ENCODE measurements at regions not wholly inside any gene's neighbourhood (a gene's known extent, or its start where the extent isn't known, plus 50 kb on each side); places are given as distances from the start of the nearest gene placed in this dataset.
"Not testable (repeated sequence)": the region's sequence is repeated elsewhere in the genome, so short reads cannot be mapped to it uniquely, and the experiment has no call there.

DNA sequence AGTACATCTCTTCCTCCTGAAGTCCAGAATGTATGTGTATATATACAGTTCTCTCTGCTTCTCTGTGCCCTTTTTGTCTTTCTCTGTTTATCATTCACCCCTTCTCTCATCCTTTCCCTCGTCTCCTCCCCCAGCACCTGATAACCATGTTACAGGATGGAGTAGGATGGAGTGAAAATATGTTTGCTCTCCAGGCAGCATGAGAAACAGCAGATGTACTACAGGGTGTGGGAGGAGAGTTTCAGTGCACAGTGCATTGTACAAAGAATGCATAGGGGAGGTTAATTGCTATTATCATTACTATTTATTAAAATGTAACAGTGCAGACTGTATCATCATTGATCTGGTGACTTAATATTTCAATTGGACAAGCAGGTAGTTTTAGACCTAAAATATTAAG, 104.5 kb downstream of the MFAP3L start:
- Histone ChIP-seq H3K9me3 (ENCODE audit: control insufficient read depth, insufficient read depth, low read depth, low read length) (no peaks in the 10 kb centered on the region), H3K27ac (ENCODE audit: insufficient read depth, low read length) (no peak overlapping the region), H3K27me3 (ENCODE audit: control insufficient read depth, insufficient read depth, low read length) (no peaks in the 10 kb centered on the region), H3K4me3 (replicated peaks in 1 of 4; ENCODE audit: control extremely low read depth in 1 of 4, insufficient read depth in 1 of 4, low read depth in 3 of 4, low read length in 4 of 4) (no peak overlapping the region), H3K9ac (ENCODE audit: insufficient read depth, low read length) (no peak overlapping the region), H3K79me2 (ENCODE audit: control insufficient read depth, insufficient read depth, low read length) (no peaks in the 10 kb centered on the region), H3K36me3 (ENCODE audit: control insufficient read depth, insufficient read depth, low read length) (no peaks in the 10 kb centered on the region), H2AFZ (ENCODE audit: low read length) (no peak overlapping the region), H4K20me1 (ENCODE audit: control insufficient read depth, extremely low read depth, insufficient read depth, low read length) (no peaks in the 10 kb centered on the region), H3K4me2 (ENCODE audit: extremely low read depth, insufficient read depth, low read length) (no peak overlapping the region), H3K4me1 (ENCODE audit: control insufficient read depth, extremely low read depth, insufficient read depth, low read length) (no peaks in the 10 kb centered on the region)
- no peak for DNase-seq (ENCODE audit: low read depth in 2 of 2)
- no peak for TF ChIP-seq EZH2 (IDR thresholded peaks at IDR 0.05; ENCODE audit: low read length, missing control alignments)
- no peak for TF ChIP-seq CTCF (conservative IDR thresholded peaks at IDR 0.05 in 1 of 2, IDR thresholded peaks at IDR 0.05 in 1 of 2; ENCODE audit: low read depth in 1 of 2, low read length in 2 of 2)

DNA sequence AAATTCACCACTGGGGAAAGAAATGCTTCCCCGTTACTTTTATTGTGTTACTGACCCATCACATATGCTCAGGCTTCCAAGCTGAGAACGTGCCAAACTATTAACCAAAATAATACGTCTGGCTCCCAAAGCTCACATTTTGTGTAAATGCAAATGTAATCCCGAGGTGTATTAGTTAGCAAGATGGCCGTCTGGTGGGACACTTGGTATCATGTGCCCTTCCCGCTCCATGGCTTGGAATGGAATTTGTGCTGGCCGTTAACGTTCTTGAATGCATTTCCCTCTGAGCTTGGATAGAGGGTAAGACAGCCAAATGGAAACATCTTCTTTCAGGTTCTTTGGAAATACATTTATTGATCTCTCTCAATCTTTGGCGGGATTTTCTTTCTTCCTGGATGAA, 105.0 kb downstream of the MFAP3L start:
- no peak overlapping the region for H3K4me2 ChIP-seq (ENCODE audit: extremely low read depth, insufficient read depth, low read length)
- no peaks in the 10 kb centered on the region for H3K9me3 ChIP-seq (ENCODE audit: control insufficient read depth, insufficient read depth, low read depth, low read length)
- no peaks in the 10 kb centered on the region for H4K20me1 ChIP-seq (ENCODE audit: control insufficient read depth, extremely low read depth, insufficient read depth, low read length)
- H3K4me1 ChIP-seq (ENCODE audit: control insufficient read depth, extremely low read depth, insufficient read depth, low read length) = no peaks in the 10 kb centered on the region
- no peak overlapping the region for H2AFZ ChIP-seq (ENCODE audit: low read length)
- H3K27ac ChIP-seq (ENCODE audit: insufficient read depth, low read length) = no peak overlapping the region
- no peak overlapping the region for H3K9ac ChIP-seq (ENCODE audit: insufficient read depth, low read length)
- no peaks in the 10 kb centered on the region for H3K27me3 ChIP-seq (ENCODE audit: control insufficient read depth, insufficient read depth, low read length)
- no peaks in the 10 kb centered on the region for H3K36me3 ChIP-seq (ENCODE audit: control insufficient read depth, insufficient read depth, low read length)
- H3K79me2 ChIP-seq (ENCODE audit: control insufficient read depth, insufficient read depth, low read length) = no peaks in the 10 kb centered on the region
- H3K4me3 ChIP-seq (replicated peaks in 1 of 4; ENCODE audit: control extremely low read depth in 1 of 4, insufficient read depth in 1 of 4, low read depth in 3 of 4, low read length in 4 of 4) = no peak overlapping the region
- TF ChIP-seq CTCF (conservative IDR thresholded peaks at IDR 0.05 in 1 of 2, IDR thresholded peaks at IDR 0.05 in 1 of 2; ENCODE audit: low read depth in 1 of 2, low read length in 2 of 2) = no peak
- no peak for TF ChIP-seq EZH2 (IDR thresholded peaks at IDR 0.05; ENCODE audit: low read length, missing control alignments)
- no peak for DNase-seq (ENCODE audit: low read depth in 2 of 2)

DNA sequence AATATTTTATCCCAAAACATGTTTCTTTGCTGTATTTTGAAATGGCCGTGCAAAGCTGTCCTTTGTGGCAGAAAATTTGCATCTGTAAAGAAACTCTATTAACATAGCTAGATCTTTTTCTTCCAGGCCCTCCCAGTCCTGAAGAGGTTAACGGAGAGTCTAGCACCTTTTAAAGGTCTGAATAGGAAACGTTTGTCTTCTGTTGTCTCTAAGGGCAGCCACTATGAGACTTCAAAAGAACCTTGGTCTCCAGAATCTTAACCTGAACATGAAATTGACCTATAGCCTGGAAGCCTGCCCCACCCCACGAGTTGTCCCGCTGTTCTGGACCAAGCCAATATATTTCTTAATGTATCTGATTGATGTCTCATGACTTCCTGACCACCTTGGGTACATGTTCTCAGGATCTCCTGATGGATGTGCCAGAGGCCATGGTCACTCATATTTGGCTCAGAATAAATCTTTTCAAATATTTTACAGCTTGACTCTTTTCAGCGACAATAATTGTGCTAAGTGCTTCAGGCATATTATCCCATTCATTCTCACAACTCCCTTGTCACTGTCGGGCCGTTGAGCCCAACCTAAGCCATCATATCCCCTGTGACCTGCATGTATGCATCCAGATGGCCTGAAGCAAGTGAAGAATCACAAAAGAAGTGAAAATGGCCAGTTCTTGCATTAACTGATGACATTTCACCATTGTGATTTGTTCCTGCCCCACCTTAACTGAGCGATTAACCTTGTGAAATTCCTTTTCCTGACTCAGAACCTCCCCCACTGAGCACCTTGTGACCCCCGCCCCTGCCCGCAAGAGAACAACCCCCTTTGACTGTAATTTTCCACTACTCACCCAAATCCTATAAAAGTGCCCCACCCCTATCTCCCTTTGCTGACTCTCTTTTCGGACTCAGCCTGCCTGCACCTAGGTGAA, 106.7 kb downstream of the MFAP3L start:
- H4K20me1 ChIP-seq (ENCODE audit: control insufficient read depth, extremely low read depth, insufficient read depth, low read length); H3K27me3 ChIP-seq (ENCODE audit: control insufficient read depth, insufficient read depth, low read length); H3K79me2 ChIP-seq (ENCODE audit: control insufficient read depth, insufficient read depth, low read length); H2AFZ ChIP-seq (ENCODE audit: low read length); DNase-seq (ENCODE audit: low read depth in 2 of 2); H3K4me3 ChIP-seq (replicated peaks in 1 of 4; ENCODE audit: control extremely low read depth in 1 of 4, insufficient read depth in 1 of 4, low read depth in 3 of 4, low read length in 4 of 4); H3K4me1 ChIP-seq (ENCODE audit: control insufficient read depth, extremely low read depth, insufficient read depth, low read length); H3K36me3 ChIP-seq (ENCODE audit: control insufficient read depth, insufficient read depth, low read length); H3K9me3 ChIP-seq (ENCODE audit: control insufficient read depth, insufficient read depth, low read depth, low read length); H3K9ac ChIP-seq (ENCODE audit: insufficient read depth, low read length); H3K4me2 ChIP-seq (ENCODE audit: extremely low read depth, insufficient read depth, low read length); H3K27ac ChIP-seq (ENCODE audit: insufficient read depth, low read length): not testable (repeated sequence)

Measured in fibroblast of lung (primary cell).